ENCODE measurements at regions not wholly inside any gene's neighbourhood (a gene's known extent, or its start where the extent isn't known, plus 50 kb on each side); places are given as distances from the start of the nearest gene placed in this dataset.

DNA sequence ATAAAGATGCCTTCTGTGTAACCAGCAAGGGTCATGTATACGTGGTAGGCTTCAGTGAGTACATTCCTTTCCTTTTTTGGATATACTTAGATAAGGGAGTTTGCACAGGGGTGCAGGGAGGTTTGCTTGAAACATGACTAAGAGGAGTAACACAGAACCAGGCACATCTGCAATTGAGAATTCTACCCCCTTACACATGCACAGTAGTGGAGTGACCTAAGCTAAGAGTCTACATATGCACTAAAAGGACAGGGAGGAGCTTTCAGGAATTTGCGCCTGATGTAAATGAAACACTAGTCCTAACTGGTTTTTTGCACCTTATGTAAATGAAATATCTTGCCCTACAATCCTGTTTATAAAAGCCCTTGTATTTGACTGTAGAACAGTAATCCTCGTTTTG lies 194.8 kb upstream of the NABP1 start:
- intact Hi-C loops (cut with DNase I), result no loop called here
- no peak overlapping the region for H3K4me3 ChIP-seq

DNA sequence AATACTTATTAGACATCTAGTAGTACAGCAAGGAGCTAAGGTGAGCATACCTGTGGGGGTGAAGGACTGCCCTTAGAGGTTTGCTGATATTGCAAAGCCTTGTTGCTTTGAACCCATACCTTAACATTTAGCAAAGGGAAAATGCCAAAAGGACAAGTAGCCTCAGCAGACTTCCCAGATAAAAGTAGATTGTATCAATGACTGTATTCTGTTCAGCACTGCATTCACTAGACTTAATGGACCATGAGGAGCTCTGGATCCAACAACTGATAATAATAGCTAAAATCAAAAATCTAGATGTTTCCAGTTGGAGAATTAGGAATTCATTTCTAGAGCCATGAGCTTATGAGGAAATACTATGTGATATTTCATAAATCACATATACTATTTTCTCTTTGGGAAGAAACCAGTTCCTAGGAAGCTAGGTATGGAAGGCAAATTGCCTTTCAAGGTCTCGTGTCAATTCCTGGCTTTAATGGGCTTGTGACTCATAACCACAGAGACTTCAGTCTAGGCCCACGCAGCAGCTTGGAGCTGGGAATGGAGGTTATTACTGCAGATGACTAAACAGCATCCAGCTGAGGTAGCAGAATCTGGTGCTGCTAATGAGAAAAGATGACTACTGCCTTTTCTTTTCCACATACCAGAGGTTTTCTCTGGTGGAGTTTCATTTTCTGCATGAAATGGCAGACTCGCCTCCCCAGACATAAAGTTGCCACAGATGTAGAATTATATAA lies 191.2 kb upstream of the NABP1 start:
- Histone ChIP-seq H3K36me3 (no peaks in the 10 kb centered on the region), H3K27me3 (replicated peaks; ENCODE audit: insufficient read depth) (no peaks in the 10 kb centered on the region), H3K27ac (no peak overlapping the region), H3K9me3 (no peaks in the 10 kb centered on the region), H3K4me3 (no peak overlapping the region), H3K4me1 (replicated peaks) (no peaks in the 10 kb centered on the region)
- WGBS, result 69% methylated on average over 3 of the region's 3 CpGs
- DNase-seq (ENCODE audit: low spot score), result no peak
- TF ChIP-seq POLR2A (IDR thresholded peaks at IDR 0.05), result no peak
- TF ChIP-seq, protein P1, sequence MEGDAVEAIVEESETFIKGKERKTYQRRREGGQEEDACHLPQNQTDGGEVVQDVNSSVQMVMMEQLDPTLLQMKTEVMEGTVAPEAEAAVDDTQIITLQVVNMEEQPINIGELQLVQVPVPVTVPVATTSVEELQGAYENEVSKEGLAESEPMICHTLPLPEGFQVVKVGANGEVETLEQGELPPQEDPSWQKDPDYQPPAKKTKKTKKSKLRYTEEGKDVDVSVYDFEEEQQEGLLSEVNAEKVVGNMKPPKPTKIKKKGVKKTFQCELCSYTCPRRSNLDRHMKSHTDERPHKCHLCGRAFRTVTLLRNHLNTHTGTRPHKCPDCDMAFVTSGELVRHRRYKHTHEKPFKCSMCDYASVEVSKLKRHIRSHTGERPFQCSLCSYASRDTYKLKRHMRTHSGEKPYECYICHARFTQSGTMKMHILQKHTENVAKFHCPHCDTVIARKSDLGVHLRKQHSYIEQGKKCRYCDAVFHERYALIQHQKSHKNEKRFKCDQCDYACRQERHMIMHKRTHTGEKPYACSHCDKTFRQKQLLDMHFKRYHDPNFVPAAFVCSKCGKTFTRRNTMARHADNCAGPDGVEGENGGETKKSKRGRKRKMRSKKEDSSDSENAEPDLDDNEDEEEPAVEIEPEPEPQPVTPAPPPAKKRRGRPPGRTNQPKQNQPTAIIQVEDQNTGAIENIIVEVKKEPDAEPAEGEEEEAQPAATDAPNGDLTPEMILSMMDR (IDR thresholded peaks at IDR 0.05), result no peak
- no peak for TF ChIP-seq POLR2AphosphoS5 (IDR thresholded peaks at IDR 0.05)
- intact Hi-C loops (cut with DNase I), result no loop called here

More for the DNA sequence above, 194.8 kb upstream of the NABP1 start:
- TF ChIP-seq POLR2AphosphoS5 (IDR thresholded peaks at IDR 0.05) (no peak), POLR2A (IDR thresholded peaks at IDR 0.05) (no peak)
- TF ChIP-seq, protein P1 (IDR thresholded peaks at IDR 0.05), result no peak
- Histone ChIP-seq H3K36me3 (no peaks in the 10 kb centered on the region), H3K27ac (no peak overlapping the region), H3K4me1 (replicated peaks) (no peaks in the 10 kb centered on the region), H3K9me3 (no peaks in the 10 kb centered on the region), H3K27me3 (replicated peaks; ENCODE audit: insufficient read depth) (no peaks in the 10 kb centered on the region)
- 63% methylated on average over 3 of the region's 3 CpGs for WGBS
- DNase-seq (ENCODE audit: low spot score), result no peak

DNA sequence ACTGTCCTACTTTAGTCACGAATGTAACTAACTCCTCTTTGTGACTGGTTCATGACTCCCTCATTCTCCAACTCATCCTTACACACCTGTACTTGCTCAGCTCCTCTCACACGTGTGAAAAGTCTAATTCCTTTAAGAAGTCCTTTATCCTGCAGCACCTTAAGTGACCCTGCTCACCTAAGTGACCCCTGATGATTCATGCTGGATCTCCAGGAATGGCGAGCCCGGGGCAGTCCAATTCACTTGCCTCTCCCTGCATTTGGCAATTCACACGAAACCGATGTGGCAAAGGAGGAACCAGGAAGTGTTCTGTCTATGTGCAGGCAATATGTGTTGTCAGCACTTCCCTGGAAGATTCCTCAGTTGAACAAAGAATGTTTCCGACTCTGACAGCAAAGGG lies 189.8 kb upstream of the NABP1 start:
- Histone ChIP-seq H3K9me3 (no peaks in the 10 kb centered on the region), H3K36me3 (no peaks in the 10 kb centered on the region), H3K4me3 (no peak overlapping the region), H3K27ac (no peak overlapping the region), H3K27me3 (replicated peaks; ENCODE audit: insufficient read depth) (no peaks in the 10 kb centered on the region), H3K4me1 (replicated peaks) (no peaks in the 10 kb centered on the region)
- 79% methylated on average over 7 of the region's 7 CpGs for WGBS
- intact Hi-C loops (cut with DNase I), result no loop called here
- TF ChIP-seq, protein P1 (IDR thresholded peaks at IDR 0.05), result no peak
- TF ChIP-seq POLR2AphosphoS5 (IDR thresholded peaks at IDR 0.05) (no peak), POLR2A (IDR thresholded peaks at IDR 0.05) (no peak)
- DNase-seq (ENCODE audit: low spot score), result no peak

DNA sequence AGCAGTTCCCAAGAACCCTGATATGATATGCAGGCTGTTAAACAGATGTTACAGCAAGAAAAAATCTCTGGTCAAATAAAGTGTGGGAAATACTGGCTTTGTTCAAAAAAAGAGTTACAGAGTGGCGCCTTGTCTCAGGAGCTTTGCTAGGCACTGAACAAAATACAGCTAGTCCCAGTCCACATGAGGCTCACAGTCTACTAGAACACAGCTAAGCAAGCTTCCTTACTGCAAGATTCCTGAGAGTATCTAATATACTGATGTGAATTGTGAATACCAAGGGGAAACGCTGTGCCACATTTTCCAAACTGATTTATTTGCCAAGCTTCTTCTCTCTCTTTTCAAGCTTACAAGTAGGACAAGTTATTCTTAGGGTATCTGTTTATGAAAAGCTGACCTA lies 188.8 kb upstream of the NABP1 start:
- H3K4me1 ChIP-seq (replicated peaks), result no peaks in the 10 kb centered on the region
- TF ChIP-seq, protein P1 (IDR thresholded peaks at IDR 0.05), result no peak
- TF ChIP-seq POLR2AphosphoS5 (IDR thresholded peaks at IDR 0.05), result no peak
- no peak for TF ChIP-seq POLR2A (IDR thresholded peaks at IDR 0.05)
- no peaks in the 10 kb centered on the region for H3K27me3 ChIP-seq (replicated peaks; ENCODE audit: insufficient read depth)
- intact Hi-C loops (cut with DNase I), result no loop called here
- no peak overlapping the region for H3K4me3 ChIP-seq
- 60% methylated on average over 2 of the region's 2 CpGs for WGBS
- no peak overlapping the region for H3K27ac ChIP-seq
- no peak for DNase-seq (ENCODE audit: low spot score)
- no peaks in the 10 kb centered on the region for H3K36me3 ChIP-seq
- H3K9me3 ChIP-seq, result no peaks in the 10 kb centered on the region

DNA sequence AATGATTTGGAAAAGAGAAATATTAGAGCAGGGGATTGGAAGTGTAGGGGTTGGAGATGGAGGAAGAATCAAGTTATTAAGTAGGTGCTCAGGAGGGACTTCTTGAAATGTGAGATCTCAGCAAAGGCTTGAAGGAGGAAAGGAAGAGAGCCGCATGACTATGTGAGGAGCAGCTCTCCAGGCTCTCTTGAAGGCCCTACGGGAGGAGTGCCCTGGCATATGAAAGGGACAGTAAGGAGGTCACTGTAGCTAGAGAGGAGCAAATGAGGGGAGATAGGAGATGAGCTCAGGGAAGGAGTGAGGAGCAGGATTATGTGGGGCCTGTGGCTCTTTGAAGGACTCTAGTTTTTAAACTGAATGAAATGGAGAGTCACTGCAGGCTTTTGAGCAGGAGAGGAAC lies 181.1 kb upstream of the NABP1 start:
- Histone ChIP-seq H3K9me3 (no peaks in the 10 kb centered on the region), H3K4me1 (replicated peaks) (no peaks in the 10 kb centered on the region), H3K27ac (no peak overlapping the region), H3K27me3 (replicated peaks; ENCODE audit: insufficient read depth) (no peaks in the 10 kb centered on the region), H3K4me3 (no peak overlapping the region), H3K36me3 (no peaks in the 10 kb centered on the region)
- WGBS, result 94% methylated on average over 2 of the region's 2 CpGs
- no peak for DNase-seq (ENCODE audit: low spot score)
- TF ChIP-seq, protein P1 (IDR thresholded peaks at IDR 0.05), result no peak
- no peak for TF ChIP-seq POLR2AphosphoS5 (IDR thresholded peaks at IDR 0.05)
- no peak for TF ChIP-seq POLR2A (IDR thresholded peaks at IDR 0.05)
- intact Hi-C loops (cut with DNase I), result no loop called here

Measured in prostate gland (tissue), 2 donors.